Thymus (tissue), 11 donors: ENCODE measurements at regions not wholly inside any gene's neighbourhood (a gene's known extent, or its start where the extent isn't known, plus 50 kb on each side); places are given as distances from the start of the nearest gene placed in this dataset.

Experiments
- DNase-seq, 9 donors: peaks; one replicate each; pipeline ENCODE4 v3.0.0-alpha.2; 2013; ENCODE audit warnings: low spot score in 9 of 9, low read depth in 6 of 9, missing footprints in 1 of 9
- H3K27ac ChIP-seq, 2 donors: one replicate each; pipeline ENCODE4 v1.5.1; 2013; ENCODE audit warnings: control low read depth in 1 of 2, low read depth in 1 of 2, low read length in 1 of 2, mild to moderate bottlenecking in 1 of 2, moderate library complexity in 1 of 2
- H3K27me3 ChIP-seq, 2 donors: one replicate each; pipeline ENCODE4 v1.5.1; 2013; ENCODE audit warnings: low read length in 1 of 2; ENCODE audit not compliant: control insufficient read depth in 2 of 2, insufficient read depth in 1 of 2
- H3K36me3 ChIP-seq, 2 donors: one replicate each; pipeline ENCODE4 v1.5.1; 2013; ENCODE audit warnings: low read length in 1 of 2, mild to moderate bottlenecking in 1 of 2, moderate library complexity in 1 of 2; ENCODE audit not compliant: control insufficient read depth in 2 of 2, insufficient read depth in 2 of 2
- H3K4me1 ChIP-seq, 2 donors: one replicate each; pipeline ENCODE4 v1.5.1; 2013; ENCODE audit warnings: low read length in 2 of 2; ENCODE audit not compliant: control insufficient read depth in 2 of 2, insufficient read depth in 2 of 2
- H3K4me3 ChIP-seq, 2 donors: one replicate each; pipeline ENCODE4 v1.5.1; 2013; ENCODE audit warnings: low read length in 2 of 2, control low read depth in 1 of 2, mild to moderate bottlenecking in 1 of 2
- H3K9me3 ChIP-seq, 2 donors: one replicate each; pipeline ENCODE4 v1.5.1; 2013; ENCODE audit warnings: low read length in 1 of 2, mild to moderate bottlenecking in 1 of 2; ENCODE audit not compliant: control insufficient read depth in 2 of 2, insufficient read depth in 1 of 2
- WGBS: extraction: QIAGEN DNeasy Blood & Tissue Kit; methylation state at CpG from one replicate; pipeline ENCODE4 v1.1.7; 2013; 5-methylcytosine and 5-hydroxymethylcytosine counted together
- donor health status: healthy.

DNA sequence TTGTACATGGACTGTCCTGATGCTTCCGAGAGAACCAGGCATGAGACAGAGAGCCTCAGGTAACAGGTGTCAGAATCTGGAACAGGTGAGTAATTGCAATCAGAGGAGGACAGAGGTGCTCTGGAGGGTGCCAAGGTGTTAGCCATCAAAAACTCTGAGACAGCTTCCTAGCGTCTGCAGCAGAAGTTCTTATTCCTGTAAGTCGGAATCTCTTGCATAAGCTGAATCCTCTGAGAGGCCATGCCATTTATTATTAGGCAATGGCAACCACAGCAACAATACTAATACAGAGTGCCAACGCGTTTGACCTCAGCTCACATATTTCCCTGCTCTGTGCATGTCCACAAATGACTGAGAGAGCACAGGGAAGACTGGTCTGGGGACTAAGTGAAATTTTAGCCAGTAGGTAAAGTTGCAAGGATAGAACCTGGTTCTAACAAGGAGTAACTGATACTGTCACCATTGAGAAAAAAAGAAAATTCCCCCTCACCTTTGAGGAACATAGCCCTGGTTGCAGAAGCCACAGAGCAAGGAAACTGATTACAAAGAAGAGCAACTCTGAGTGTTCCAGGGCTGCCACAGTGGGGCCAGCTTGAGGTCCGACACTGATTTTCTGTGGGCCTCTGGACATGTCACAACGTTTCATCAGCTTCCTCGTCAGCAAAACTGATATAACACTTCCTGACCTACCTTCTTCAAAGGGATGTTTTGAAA is 55.1 kb upstream of the ACSL3 start:
- DNase-seq = no peak
- whole genome bisulfite sequencing = 83% methylated on average over 8 of the region's 8 CpGs
- Histone ChIP-seq H3K4me1 (no peaks in the 10 kb centered on the region), H3K27ac (no peak overlapping the region), H3K4me3 (no peak overlapping the region), H3K36me3 (no peaks in the 10 kb centered on the region), H3K9me3 (no peaks in the 10 kb centered on the region), H3K27me3 (no peaks in the 10 kb centered on the region)

DNA sequence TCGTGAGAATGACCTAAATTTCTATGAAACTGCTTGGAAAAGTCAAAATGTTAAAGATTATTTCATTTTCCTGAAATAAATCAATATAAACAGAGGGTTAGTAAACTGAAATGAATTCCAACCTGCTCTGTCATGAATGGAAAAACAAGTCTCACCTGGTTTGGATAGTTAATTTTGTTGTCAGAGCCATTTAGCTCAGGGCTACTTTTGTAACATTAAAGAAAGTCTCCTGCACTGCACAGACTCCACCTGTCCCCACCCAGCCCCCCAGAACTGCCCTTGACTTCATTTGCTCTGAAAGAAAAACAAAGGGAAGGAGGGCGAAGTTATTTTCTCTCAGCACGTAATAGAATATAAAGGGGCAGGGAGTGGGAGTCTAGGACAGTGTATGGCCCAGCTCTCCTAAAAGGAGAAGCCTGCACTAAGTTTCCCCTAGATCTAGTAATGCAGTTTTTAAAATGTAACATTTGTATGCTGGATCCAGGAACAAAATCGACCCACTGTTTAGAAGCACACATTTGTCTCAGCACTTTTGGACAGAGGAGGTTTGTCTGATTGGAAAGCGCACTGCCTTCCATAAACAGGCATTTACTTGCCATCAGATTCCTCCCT is 54.2 kb upstream of the ACSL3 start:
- no peaks in the 10 kb centered on the region for H3K36me3 ChIP-seq
- no peak overlapping the region for H3K27ac ChIP-seq
- H3K9me3 ChIP-seq = no peaks in the 10 kb centered on the region
- DNase-seq = no peak
- no peak overlapping the region for H3K4me3 ChIP-seq
- WGBS = 73% methylated on average over 5 of the region's 5 CpGs
- H3K27me3 ChIP-seq = no peaks in the 10 kb centered on the region
- no peaks in the 10 kb centered on the region for H3K4me1 ChIP-seq

DNA sequence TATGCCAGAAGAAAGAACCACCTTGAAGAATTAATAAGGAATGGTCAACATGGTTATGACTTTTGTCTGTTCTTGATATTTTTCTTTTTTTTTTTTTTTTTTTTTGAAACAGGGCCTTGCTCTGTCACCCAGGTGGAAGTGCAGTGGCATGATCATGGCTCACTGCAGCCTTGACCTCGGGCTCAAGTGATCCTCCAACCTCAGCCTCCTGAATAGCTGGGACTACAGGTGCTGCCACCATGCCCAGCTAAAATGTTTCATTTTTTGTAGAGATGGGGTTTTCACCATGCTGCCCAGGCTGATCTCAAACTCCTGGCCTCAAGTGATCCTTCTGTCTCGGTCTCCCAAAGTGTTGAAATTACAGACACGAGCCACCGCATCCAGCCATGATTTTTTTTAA is 53.4 kb upstream of the ACSL3 start:
- H3K9me3 ChIP-seq = no peaks in the 10 kb centered on the region

DNA sequence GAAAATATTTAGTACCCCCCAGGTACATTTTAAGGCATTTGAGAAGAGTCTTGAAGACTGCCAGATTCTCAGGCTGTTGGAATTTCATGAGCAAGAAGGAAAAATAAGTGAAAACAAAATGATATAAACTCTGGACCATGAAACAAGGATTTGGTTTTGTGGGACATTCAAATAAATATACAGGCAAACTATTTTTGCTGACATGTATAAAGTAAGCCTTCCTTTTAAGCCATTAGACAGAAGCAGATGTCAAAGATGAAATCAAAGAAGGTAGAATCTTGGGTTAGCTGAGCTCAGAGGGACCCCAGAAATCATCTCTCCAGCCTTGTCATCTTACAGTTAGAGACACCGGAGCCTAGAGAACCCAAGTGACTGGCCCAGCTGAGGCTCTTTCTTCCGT is 51.3 kb upstream of the ACSL3 start:
- Histone ChIP-seq H3K36me3 (no peaks in the 10 kb centered on the region), H3K27me3 (no peaks in the 10 kb centered on the region), H3K4me3 (no peak overlapping the region), H3K4me1 (no peaks in the 10 kb centered on the region), H3K27ac (no peak overlapping the region), H3K9me3 (no peaks in the 10 kb centered on the region)
- no peak for DNase-seq
- over 99% methylated on average over 2 of the region's 2 CpGs for WGBS

More for the DNA sequence above, 53.4 kb upstream of the ACSL3 start:
- Histone ChIP-seq H3K27ac (no peak overlapping the region), H3K4me1 (no peaks in the 10 kb centered on the region), H3K4me3 (no peak overlapping the region), H3K36me3 (no peaks in the 10 kb centered on the region), H3K27me3 (no peaks in the 10 kb centered on the region)
- no peak for DNase-seq
- 97% methylated on average over 4 of the region's 4 CpGs for WGBS

DNA sequence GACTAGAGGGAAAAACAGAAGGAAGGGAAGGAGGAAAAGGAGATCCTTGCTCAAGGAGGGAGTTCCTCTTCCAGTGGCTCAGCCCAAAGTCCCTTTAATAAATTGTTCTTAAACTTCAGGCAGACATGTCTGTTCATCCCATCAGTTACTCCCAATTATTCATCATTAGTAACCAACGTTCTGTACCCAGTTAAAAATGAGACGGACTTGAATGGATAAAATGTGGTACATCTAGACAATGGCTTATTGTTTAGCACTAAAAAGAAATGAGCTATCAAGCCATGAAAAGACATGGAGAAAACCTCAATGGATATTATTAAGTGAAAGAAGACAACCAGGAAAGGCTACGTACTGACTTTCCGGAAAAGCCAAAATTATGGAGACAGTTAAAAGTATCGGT is 50.8 kb upstream of the ACSL3 start:
- Histone ChIP-seq H3K36me3 (no peaks in the 10 kb centered on the region), H3K27me3 (no peaks in the 10 kb centered on the region), H3K4me3 (no peak overlapping the region), H3K4me1 (no peaks in the 10 kb centered on the region), H3K9me3 (no peaks in the 10 kb centered on the region), H3K27ac (no peak overlapping the region)
- WGBS = 97% methylated on average over 5 of the region's 5 CpGs
- DNase-seq = no peak
